HEK293T (cell line): ENCODE measurements at regions not wholly inside any gene's neighbourhood (a gene's known extent, or its start where the extent isn't known, plus 50 kb on each side); places are given as distances from the start of the nearest gene placed in this dataset.

Experiments
- ARNT ChIP-seq: fragments of 450-650 bp; IDR thresholded peaks from 2 replicates; pipeline ENCODE4 v1.6.1; 2017; ENCODE audit warnings: mild to moderate bottlenecking
- BHLHE40 ChIP-seq: fragments of 450-650 bp; IDR thresholded peaks from 2 replicates; pipeline ENCODE4 v1.6.1; 2016; ENCODE audit warnings: mild to moderate bottlenecking, moderate library complexity, borderline replicate concordance
- ELF4 ChIP-seq: fragments of 450-650 bp; IDR thresholded peaks from 2 replicates; pipeline ENCODE4 v1.6.1; 2017; ENCODE audit warnings: antibody characterized with exemption
- FOXA1 ChIP-seq: fragments of 450-650 bp; IDR thresholded peaks from 2 replicates; pipeline ENCODE4 v1.6.1; 2016; ENCODE audit warnings: mild to moderate bottlenecking
- FOXK2 ChIP-seq: fragments of 450-650 bp; IDR thresholded peaks from 2 replicates; pipeline ENCODE4 v1.6.1; 2016; ENCODE audit warnings: mild to moderate bottlenecking
- FOXM1 ChIP-seq: fragments of 450-650 bp; IDR thresholded peaks from 2 replicates; pipeline ENCODE4 v1.6.1; 2017; ENCODE audit warnings: mild to moderate bottlenecking, borderline replicate concordance
- HDGF ChIP-seq: fragments of 450-650 bp; IDR thresholded peaks from 2 replicates; pipeline ENCODE4 v1.6.1; 2017; ENCODE audit warnings: antibody characterized with exemption, borderline replicate concordance
- L3MBTL2 ChIP-seq: fragments of 450-650 bp; conservative IDR thresholded peaks from 2 replicates; pipeline ENCODE4 v1.6.1; 2016; ENCODE audit warnings: mild to moderate bottlenecking
- LEF1 ChIP-seq: fragments of 450-650 bp; IDR thresholded peaks from 2 replicates; pipeline ENCODE4 v1.6.1; 2017; ENCODE audit warnings: mild to moderate bottlenecking, borderline replicate concordance
- PKNOX1 ChIP-seq: fragments of 450-650 bp; IDR thresholded peaks from 2 replicates; pipeline ENCODE4 v1.6.1; 2016
- SP1 ChIP-seq: fragments of 450-650 bp; IDR thresholded peaks from 2 replicates; pipeline ENCODE4 v1.6.1; 2017
- SUZ12 ChIP-seq: fragments of 450-650 bp; IDR thresholded peaks from 2 replicates; pipeline ENCODE4 v1.6.1; 2016; ENCODE audit warnings: mild to moderate bottlenecking
- TARDBP ChIP-seq: fragments of 450-650 bp; IDR thresholded peaks from 2 replicates; pipeline ENCODE4 v1.6.1; 2016
- ZNF384 ChIP-seq: fragments of 450-650 bp; IDR thresholded peaks from 2 replicates; pipeline ENCODE4 v1.6.1; 2016

GRCh38 chr18:73626221-73626620 lies 521.4 kb downstream of the FBXO15 start:
- no peak for TF ChIP-seq ZNF384
- TF ChIP-seq SP1, result no peak
- TF ChIP-seq FOXK2, result no peak
- no peak for TF ChIP-seq BHLHE40
- TF ChIP-seq FOXA1, result no peak
- TF ChIP-seq FOXM1, result no peak
- no peak for TF ChIP-seq ARNT
- no peak for TF ChIP-seq L3MBTL2
- TF ChIP-seq SUZ12, result no peak
- TF ChIP-seq TARDBP, result no peak
- no peak for TF ChIP-seq ELF4
- TF ChIP-seq LEF1, result no peak
- TF ChIP-seq HDGF, result no peak
- TF ChIP-seq PKNOX1, result no peak
